ELR (cell line): ENCODE measurements at regions not wholly inside any gene's neighbourhood (a gene's known extent, or its start where the extent isn't known, plus 50 kb on each side); places are given as distances from the start of the nearest gene placed in this dataset.
A peak's percentile ranks its signal among the peaks of the same experiment; 100 is the strongest.
"Not testable (repeated sequence)": the region's sequence is repeated elsewhere in the genome, so short reads cannot be mapped to it uniquely, and the experiment has no call there.

ENCODE experiments used
- DNase-seq: peaks from one replicate; pipeline ENCODE4 v3.0.0-alpha.2; 2015; ENCODE audit warnings: low read depth

DNA sequence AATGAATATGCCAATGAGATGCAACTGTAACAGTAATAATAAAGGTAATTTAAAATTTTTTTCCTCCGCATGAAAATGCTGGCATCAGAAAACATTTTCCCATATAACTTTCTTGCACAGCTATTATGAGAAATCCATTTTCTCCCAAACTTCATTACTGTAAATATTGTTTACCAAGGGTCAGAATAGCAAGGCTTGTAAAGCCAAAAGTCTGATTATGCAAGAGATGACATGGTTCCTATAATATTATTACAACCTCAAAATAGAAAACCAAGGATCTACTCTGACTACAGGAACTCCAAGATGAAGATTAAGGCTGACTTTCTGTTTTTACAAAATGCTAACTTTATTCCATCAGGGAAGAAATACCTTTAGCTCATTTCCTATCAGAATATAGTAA lies 162.7 kb upstream of the CDK1 start:
- no peak for DNase-seq

DNA sequence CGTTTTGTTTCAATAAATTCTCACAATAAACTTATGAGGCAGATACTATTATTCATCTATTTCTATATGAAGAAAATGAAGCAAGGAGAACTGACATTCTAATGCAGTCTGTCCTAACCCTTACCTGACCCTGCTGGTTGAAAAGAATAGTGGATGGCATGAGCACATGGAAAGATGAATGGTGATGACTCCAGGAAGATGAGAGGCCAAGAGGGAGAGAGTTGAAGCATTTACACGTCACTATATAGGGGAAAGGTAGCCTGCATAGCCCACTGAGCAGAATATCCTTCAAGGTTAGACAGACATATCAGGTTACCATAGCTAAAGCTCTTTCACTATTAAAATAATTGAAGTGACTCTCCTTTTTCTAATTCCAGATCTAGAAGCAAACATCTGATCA lies 163.9 kb upstream of the CDK1 start:
- DNase-seq, result no peak

DNA sequence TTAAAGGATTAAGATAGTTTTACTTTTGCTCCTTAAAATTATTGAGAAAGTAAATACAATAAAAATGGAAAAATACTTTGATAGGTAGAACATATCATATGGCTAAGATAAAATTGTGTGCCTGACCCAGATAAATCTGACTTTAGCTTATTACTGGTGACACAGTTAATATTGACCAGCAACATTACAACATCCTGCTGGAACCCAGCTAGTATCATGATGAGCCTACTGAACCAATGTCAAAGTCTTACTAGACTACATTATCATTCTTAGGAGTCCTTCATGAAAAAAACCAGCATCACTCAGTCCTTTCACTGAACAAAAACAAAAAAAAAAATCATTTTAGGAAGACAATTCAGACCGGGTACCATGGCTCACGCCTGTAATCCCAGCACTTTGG lies 164.8 kb upstream of the CDK1 start:
- DNase-seq, result no peak

DNA sequence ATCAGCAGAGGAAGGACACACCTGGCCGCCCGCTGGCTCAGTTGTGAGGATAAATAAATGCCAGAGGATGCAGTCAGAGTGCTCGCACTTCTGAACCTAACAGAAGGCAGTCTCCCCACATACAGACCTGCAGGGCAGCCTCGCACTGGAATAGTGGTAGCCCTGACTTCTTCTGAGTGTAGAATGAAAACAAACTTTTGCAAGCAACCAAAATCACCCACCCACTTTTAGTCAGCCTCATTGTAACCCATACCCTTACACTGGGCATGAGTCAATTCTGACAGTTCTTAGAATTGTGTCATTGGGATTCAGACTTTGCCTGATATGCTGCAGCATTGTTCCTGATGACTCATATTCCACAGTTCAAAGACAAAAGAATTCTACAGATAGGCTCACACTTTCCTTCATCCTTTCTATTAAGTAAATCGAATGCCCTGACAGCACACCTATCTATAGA lies 167.0 kb upstream of the CDK1 start:
- peak; percentile 74 for DNase-seq

DNA sequence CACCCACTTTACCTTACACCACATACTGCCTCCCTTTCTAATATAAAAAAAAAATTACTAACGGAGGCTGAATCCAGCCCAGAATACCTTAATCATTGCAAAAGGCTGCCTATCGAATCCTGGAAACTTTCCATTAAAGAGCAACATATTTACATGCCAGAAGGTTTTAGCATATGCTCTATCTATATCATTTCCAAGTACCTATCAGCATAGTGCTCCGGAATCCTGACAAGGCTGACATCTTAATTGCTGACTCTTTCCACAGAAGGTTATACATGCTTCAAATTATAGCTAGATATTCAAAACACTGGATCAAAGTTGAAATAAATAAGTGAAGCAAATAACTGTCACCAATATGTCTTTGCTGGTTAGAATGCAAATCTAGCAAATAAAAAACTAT lies 170.9 kb upstream of the CDK1 start:
- DNase-seq, result no peak

DNA sequence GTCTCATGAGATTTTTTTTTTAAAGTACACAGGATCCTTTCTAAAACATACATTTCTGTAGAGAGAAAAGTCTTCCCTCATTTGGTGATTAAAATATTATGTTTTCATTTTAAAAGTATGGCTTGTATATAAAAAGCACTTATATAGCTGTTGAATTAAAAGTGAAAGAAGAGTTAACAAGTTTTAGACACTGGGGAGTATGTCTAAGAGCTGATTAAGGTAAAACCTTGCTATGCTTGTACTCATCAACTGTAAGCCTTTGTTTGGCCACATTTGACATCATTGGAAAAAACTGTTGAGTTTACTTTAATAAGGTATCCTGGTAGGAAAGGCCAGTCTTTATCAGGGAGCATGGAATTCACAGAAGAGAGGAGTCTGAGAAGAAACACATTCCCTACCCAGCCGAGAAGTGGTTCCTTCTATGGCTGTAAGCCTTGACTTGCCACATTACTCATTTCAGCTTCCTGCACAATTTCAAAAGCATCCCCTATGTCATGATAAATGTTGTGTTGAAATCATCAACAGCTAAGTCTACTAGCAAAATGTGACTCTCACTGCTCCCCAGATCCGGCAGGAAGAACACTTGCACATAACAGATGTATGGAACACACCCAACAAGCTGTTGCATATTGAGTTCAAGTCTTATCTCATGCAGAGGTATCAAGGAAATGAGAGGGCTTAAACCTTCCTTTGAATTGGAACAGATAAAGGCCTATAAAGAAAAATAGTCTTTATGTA lies 171.8 kb upstream of the CDK1 start:
- peak; percentile 30 for DNase-seq

DNA sequence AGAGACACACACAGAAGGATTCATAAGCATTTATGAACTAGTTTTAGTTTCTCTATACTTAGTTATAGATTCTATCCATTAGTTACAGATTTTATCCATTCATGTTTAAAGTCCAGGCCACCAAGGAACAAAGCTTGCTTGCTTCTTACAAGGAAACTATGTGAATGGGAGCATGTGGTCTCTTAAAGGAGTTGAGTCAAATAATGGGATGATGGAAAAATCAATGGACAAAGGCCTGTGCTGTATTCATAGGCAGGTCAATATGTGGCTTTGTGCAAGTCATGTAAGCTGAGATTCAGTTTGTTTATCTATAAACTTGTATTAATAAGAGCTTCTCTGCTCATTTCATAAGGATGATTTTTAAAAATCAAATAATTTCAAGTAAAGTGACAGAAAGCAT lies 172.8 kb upstream of the CDK1 start:
- no peak for DNase-seq

DNA sequence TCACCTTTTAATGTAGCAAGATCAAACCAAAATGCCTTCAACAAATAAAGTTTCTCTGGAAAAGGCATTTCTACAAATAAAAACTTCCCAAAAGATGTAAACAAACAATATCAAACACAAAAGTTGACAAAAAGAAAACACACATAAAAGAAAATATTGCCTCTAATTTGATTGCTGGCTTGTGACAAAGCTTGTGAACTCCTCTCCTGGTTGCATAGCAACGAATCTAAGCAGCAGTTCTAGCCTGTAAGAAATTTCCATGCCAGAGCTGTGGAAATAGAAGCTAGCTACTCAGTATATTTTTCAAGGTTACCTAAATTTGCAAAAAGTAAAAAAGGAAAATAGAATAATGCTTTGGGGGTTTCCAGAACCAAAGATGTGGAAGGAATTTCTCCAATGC lies 173.9 kb upstream of the CDK1 start:
- no peak for DNase-seq

DNA sequence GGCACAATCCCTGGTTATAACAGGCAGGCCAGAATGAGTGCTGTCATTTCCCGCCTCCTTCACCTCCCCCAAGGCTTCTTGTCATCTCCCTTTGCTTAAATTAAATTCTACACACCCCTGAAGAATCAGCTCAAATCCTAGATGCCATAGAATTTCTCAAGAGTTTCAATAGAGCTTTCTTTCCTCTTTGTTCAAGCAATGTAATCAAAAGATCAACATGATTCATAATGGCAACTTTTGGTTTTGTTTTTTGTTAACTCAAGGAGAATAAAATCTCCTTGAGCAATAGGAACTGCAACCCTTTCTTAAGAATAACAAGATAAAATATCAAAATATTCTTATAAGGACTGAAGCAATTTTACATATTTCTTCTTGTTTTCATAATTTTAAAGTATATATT lies 180.8 kb upstream of the CDK1 start:
- no peak for DNase-seq

DNA sequence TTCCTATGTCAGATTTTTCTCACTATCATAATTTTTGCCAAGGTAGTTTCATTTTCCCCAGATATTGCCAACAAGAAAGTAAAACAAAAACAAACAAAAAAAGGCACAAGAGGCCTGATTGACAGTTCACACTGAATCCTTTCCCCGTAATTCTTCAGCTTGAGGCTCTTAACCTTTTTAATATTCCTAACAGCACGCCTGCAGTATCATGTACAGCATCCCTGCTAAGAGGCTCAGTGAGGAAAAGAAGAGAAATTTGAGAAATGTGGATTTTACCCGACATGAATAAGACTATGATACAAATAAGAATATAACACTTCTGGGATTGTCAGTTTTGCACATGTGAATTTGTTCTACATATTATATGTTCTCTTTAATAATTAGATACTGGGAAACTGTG lies 182.4 kb upstream of the CDK1 start:
- DNase-seq, result no peak

DNA sequence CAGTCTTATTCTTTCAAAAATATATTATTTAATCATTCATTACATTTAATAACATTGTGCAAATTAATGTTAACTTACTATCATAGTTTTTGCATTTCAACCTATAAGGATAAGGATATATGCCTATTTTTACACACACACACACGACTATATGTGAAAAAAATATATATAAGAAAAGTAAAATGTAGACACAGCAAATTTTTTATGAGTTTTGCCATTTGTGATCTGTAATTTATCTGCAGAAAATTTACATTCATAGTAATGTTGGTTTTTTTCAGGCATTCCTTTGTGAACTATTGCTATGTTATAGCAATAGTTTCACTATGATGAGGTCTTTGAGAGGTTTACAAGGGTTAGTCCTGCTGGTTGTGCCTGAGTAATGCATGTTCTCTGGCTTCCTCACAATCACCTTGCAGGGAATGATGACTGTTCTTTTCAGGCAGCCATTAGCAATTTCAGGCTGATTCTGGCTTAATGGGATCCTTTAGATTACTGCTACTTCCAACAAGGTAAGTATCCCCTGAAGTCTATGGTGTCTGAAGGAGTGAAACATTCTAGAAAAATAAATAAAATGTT lies 183.7 kb upstream of the CDK1 start:
- peak; percentile 32 for DNase-seq

DNA sequence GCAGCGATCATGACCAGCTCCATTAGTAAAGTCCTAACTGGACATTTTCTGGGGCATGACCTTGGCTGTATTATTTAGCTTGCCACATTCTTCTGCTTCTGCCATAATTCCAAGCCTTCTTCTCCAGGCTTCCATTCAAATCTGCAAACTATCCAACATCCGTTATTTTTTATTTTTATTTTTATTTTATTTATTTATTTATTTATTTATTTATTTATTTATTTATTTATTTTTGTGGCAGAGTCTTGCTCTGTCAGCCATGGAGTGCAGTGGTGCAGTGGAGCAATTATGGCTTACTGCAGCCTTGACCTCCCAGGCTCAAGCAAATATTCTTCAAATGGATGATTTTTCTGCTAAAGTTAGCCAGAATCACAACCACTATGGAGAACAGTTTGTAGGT lies 187.2 kb upstream of the CDK1 start:
- no peak for DNase-seq

DNA sequence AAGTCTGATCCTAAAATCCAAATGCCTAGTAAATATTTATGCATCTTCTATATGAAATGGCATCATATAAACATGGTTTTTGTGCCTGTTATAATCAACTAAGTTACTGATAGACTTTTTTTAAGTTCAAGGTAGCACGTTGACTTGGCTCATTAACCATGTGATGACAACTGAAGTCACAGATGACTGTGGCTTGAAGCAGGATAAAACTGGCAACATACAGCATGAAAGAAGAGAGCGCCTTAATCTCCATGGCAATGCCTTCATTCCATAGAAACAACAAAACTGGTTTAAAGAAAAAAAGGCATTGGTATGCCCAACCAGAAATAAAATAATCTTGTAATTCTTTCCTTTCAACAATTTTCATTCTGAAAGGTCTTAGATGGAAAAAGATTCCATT lies 188.9 kb upstream of the CDK1 start:
- DNase-seq, result no peak

DNA sequence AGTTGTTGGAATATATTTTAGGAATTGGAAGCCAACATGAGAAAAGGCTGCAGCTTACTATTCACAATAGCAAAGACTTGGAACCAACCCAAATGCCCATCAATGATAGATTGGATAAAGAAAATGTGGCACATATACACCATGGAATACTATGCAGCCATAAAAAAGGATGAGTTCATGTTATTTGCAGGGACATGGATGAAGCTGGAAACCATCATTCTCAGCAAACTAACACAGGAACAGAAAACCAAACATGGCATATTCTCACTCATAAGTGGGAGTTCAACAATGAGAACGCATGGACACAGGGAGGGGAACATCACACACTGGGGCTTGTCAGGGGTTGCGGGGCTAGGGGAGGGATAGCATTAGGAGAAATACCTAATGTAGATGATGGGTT lies 192.1 kb upstream of the ANK3 start:
- not testable (repeated sequence) for DNase-seq

DNA sequence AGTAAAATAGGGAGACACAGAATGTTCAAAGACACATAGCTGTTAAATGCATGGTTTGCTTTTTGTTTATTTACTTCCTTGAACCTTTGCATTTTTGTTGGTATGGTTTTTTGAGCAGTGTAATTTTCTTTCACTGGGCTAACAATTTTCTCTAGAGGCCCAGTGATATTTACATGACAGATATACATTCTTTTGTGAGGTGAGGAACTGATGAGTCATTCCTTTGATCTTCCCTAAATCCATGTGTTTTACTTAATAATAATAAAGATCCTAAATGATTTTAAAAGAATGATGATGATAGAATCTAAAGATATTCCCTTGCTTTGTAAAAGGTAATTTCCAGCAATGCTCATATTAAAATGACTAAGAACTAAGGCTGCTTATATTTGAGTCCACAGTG lies 188.5 kb upstream of the ANK3 start:
- no peak for DNase-seq

DNA sequence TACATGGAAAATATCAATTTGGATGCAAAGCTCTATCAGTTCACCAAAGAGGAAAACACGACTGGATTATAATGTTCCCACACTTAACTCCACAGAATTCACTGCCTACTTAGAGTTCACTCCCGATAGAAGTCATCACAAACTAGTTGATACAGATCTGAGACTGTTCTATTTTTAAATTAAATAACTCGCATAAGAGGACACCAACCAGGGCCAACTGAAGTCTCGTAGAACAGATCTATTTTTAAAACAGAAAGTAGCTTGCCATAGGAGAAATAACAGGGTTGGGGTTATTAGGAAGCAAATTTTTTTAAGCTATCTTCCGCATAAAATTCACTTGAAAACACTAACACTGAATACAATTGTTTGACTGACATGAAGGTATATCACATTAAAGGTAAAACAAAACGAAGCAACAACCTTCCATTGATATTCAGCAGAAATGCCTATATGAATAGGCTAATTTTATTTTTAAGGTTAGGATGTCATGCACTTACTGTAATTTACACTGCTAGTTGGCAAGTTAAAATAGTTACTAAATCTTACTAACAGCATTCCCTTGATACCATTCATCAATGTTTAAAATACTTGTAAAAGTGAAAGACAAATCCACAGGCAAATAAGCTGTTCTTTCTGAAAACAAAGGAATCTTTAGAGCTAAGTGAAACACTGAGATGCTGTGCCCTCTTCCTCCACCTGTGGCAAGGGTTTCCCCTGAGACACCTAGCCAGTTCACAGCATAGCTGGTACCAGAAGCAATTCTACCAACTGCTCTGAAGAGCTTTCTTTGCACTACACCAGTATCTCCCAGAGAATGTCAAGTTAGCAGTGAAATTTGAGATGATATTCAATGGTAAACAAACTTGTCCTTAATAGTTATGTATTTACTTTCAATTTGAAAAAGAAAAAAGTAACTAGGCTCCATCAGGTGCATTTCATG lies 186.7 kb upstream of the ANK3 start:
- DNase-seq, result no peak

DNA sequence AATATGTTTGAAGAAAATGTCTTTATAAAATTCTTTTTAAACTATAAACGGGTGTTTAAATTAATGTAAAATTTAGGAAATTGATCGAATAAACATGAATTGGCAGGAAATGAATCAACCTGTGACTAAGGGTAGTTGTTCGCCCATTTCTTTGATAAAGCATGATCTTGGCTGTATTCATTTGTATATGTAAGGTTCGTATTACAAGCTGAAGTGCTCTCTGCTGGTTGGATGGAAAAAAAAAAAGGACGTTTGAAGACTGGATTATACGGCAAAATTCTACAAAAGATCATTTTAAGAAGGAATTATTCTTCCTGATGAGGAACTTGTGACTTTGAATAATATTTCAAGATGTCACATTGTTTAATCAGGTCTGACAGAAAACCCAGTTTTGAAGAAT lies 185.4 kb upstream of the ANK3 start:
- DNase-seq, result peak; percentile 19

DNA sequence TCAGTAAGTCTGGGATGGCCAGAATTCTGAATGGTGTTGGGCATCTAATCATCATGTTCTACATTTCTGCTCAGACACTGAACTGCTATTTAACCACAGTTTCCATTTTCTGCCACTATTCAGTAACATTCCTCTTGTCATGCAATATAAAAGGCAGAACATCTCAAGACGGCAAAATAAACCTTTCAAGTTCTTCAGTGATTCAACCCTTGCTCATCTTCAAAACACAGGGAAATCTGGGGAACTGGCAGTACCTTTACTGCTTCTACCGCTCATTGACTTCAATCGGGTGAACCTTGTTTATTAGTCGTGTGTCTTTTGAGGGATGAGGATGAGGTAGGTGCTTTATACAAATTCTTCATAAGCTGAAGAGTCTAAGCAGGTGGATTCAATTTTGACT lies 184.7 kb upstream of the ANK3 start:
- DNase-seq, result no peak

DNA sequence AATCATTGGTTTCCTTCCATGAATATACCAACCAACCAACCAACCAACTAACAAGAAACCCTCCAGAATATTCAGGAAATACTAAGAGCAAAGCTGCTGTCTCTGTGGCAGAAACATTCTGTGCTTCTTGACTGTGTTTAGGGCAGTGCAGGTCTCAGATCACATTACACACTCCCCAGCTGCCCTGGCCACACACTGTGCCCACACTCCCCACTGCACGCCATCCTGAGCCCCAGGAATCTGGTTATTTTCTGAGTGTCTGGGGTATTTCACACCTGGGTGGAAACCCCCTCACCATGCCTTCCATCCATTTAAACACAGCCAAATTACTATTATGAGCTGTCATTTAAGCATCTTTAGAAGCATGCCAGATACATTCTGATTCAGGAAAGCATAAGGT lies 183.7 kb upstream of the ANK3 start:
- no peak for DNase-seq

DNA sequence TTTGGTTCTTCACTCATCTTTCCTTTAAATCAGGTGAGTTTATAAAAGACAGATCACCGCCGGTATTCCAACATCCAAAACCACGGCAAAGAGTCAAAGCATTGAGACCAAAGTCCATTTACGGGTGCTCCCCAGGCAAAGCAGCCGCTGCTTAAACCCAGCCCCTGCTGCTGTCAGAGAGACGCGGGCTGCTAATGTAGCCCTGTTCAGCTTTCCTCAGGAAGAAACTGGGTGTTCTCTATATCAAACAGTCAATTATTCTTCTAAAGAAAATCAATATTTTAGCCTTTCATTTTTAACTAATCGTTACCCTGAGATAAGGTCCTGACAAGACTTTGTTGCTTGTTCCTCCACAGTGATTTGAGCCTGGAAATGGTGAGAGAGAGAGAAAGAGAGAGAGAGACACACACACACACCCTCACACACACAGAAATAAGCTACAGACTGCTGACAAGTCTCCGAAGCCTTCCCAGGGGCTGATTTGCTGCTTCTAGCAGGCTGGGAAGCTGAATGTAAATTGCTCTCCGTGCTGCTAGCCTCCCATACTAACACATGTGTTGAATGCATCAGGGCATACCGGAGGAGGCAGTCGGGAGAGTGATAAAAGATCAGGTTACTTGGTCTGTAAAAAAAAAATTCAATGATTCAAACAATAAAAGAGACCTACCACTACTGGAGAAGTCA lies 183.0 kb upstream of the ANK3 start:
- peak; percentile 34 for DNase-seq

DNA sequence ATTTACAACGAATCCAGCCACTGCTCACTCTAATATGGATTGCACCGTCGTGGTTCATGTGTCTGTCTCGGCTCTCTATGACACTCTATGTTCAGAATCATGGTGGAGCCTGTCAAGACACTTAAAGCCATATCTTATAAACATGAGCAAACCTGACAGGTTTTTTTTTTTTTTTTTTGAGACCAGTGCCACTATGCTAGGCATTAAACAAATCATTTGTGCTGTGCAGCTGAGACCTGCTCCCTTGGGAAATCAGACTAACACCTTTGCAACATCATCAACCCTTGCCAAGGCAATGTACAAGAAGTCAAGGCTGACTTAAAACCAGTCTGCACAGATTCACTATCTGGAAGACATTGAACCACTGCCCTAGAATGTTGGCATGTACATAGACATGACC lies 181.2 kb upstream of the ANK3 start:
- no peak for DNase-seq

DNA sequence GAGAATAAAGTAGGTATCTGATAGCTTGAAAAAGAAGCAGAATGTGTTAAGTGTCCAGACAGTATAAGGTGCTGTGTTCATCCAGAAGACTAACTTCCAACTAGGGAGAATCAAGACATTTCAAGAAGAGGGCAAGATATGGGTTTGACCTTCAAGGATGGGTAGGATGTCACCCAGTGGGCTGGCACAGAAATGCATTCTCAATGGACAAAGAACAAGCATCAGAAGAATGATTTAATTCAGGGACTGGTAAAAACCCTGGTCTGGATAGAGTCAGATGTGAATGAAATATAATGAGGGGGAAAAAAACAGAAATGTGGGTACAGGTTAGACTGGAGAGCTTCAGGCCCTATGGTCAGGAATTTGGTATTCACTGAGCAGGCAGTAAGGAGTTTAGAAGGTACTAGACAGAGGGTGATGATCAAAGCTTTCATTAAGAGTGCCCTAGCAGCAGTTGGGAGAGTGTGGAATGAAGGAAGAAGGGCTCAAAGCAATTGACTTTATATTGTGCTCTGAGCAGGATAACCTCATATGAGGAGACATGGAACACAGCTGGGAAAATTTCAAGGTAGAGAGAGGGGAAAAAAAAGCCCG lies 180.7 kb upstream of the ANK3 start:
- DNase-seq, result no peak
